NCI-H82 treated with DMSO at 0.1 percent for 48 hours (cell line): ENCODE measurements at regions not wholly inside any gene's neighbourhood (a gene's known extent, or its start where the extent isn't known, plus 50 kb on each side); places are given as distances from the start of the nearest gene placed in this dataset.
"Not testable (repeated sequence)": the region's sequence is repeated elsewhere in the genome, so short reads cannot be mapped to it uniquely, and the experiment has no call there.

Source experiments
- DNase-seq: peaks from one replicate; lab custom pipeline; 2025; ENCODE audit not compliant: unreplicated experiment; lab: John Stamatoyannopoulos, UW

DNA sequence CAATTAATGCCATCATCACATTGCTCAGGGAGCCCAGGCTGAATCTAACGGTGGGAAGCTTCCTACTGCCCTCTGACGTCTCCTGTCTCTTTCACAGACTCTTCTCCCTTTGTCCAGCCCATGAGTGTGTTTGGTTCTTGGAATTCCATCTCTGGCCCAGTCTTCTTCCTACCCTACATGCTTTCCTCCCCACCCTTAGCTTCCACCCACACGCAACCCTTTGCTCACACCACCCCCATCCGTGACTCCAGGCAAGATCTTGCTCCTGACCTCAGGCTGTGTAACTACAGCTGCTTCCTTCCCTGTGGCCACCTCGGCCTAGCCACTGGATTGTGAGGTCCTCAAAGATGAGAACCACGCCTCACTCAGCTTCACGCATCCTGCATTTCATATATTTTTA lies 72.3 kb upstream of the THBS1 start:
- no peak for DNase-seq

DNA sequence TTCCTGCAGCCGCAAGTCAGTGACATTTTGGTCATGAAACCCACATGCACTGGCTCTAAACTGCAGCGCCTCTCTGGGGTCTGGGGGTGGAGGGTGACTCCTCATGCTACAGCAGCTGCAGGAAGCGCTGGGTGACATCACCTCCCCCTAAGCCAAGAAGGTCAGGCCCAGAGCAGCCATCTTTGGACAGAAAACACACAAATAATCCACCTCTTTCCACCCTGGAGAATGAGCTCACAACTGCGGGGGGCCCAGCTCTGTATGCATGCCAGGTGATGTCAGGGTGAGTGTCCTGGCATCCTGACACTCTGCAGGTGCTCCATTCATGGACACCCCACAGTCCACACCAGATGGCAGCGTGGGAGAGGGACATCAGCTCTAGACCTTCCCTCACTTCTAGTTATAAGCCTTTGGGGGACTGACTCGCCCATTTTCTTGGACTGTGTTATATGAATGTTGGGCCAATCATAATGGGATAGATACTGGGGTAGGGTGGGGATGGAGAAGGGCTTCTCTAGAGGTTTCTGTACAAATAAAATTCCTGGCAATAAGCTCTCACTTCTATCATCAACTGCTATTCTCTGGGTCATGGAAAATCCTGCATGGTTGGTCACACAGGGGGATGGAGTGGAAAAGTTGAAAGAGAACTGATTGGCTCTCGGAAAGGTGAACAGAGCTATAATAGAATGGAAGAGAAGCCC lies 70.7 kb upstream of the THBS1 start:
- no peak for DNase-seq

DNA sequence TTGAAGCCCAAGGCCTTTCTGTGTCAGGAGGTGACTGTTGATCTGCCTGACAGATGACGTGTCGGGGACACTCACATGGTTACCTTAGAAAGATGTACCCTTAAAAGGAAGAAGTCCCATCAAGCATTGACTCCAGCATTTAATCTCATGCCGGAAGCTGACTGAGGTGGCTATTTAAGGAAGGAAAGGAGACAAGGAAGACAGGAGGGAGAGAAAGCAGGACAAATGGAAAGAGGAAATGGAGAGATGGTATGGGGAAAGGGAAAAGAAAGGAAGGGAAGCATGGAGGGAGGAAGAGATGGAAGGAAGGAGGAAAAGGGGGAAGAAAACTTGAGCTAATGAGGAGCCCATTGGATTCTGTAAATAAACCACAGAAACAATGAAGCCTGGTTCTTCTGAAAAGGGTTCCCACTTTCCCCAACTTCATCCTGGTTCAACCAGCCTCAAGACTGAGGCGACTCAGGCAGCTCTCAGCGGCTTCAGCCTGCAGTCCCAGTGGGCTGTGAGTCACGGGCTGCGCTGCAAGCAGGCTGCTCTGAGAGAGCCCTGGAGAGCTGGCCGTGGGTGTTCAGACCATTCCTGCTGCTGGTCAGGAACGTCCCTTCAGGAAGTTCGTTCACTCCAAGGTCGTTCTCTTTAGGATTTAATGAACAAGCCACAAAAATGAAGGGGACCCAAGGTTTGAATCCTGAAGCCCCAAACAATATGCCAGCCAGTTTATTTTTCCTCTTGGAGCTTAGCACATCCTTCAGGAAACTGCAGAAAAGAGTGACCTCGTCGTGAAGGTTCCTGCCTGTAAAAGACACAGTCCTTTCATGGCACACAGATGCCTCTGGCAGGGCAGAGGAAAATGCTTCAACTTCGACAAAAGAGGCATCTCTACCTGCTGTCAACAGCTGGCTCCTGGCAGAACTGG lies 69.6 kb upstream of the THBS1 start:
- DNase-seq, result no peak

DNA sequence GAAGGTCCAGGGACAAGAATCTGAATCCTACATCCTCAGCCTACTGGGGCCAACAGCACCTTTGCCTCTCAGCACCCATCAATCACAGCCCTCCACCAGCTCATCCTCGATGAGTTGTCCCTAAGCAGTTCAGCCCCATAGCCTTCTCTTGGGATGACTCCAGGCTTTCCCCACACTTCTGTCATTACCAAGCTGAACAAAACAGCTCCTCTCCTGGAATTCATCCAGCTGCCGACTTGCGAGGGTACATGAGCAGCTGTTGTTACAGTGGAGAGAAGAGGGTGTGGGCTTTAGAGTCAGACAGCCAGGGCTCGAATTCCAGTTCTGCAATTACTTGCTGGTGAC lies 69.0 kb upstream of the THBS1 start:
- DNase-seq, result no peak

DNA sequence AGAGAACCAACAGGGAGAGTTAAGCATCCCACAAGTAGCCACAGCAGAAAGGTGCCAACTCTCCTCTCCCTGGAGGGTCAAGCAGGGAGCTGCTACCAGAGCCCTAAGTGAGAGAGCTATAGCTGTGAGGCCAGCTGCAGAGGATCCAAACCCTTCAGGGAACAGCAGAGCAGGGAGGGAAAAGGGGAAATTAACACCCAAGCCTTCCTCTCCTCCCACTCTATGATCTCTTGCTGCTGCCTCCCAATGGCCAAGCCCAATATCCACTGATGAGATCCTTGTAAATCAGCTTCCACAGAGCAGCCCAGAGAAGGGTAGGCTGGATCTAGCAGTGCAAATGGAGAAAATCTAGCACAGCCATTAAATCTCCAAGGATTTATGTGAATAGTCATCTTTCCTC lies 68.2 kb upstream of the THBS1 start:
- DNase-seq, result no peak

DNA sequence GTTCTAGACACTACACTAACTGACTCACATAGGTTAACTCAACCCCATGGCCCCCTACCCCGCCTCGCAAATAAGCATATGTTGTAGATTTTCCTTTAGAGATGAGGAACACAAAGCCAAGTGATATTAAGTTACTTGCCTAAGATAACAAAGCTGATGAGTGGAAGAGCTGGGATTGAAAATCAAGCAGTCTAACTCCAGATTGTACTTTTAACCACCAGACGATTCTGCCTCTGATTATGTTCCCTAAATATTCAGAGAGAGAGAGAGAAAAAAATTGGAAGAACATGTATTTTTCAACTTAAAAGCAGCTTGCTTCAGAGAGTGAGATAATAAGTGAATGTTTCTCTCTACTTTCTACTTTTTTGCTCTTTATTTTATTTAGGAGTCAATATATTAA lies 66.9 kb upstream of the THBS1 start:
- no peak for DNase-seq

DNA sequence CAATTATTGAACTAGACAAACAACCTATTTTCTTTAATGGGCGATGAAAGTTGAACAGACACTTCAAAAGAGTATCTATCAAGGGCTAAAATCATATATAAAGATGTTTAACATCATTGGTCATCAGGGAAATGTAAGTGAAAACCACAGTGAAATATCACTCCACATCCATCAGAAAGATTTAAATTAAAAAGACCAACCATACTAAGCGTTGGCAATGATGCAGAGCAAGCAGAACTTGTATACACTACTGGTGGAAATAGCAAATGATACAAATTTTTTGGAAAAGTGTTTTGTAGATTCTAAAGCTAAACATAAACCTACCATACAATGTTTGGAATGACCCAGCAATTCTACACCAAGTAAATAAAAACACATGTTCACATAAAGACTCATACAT lies 65.9 kb upstream of the THBS1 start:
- no peak for DNase-seq

DNA sequence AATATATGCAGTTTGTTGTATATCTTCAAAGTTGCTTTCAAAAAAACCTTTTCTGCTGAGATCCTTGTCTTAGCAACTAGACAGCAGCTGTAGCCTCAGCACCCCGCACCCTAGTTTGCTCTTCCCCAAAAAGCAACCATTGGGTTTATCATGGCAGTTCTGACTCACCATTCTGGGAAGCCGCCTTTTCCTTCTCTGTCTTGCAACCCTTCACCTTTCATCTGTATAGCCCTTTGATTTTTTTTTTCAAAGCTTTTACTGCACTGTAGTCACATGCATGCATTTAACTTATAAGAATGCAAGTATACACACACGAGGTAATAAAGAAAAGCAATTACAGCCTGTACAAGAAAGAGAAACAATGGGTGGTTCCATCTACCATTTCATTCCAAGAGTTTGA lies 65.1 kb upstream of the THBS1 start:
- DNase-seq, result no peak

DNA sequence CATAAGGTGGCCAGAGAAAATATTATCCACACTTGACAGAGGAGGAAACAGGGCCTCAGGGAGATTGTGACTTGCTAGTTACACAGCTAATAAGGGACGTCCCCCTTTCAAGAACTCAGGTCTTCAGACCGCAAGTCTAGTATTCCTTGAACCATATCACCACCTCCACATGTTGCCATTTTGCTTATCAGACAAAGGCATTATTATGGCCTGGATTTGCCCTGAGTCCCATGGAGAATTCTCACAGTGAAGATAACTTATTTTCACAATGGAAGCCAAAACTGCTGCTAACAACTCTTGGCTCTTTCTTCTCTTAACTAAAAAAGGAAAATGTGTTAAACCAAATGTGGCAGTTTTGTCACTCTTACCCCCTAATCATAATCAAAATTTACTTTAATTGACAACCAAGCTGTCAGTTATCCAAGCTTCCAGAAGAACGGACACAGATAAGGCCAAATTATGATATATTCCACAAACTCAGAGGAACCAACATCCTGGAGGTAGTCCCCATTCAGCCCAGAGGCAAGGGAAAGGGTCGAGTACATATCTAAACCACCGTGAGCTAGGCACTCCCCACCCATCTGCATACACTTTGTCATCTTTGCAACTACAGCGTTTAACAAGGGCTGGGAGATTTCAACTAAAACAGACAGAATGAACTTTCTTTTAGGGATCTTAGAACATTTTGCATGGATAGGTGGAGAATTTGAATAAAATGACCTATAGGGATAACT lies 63.6 kb upstream of the THBS1 start:
- no peak for DNase-seq

DNA sequence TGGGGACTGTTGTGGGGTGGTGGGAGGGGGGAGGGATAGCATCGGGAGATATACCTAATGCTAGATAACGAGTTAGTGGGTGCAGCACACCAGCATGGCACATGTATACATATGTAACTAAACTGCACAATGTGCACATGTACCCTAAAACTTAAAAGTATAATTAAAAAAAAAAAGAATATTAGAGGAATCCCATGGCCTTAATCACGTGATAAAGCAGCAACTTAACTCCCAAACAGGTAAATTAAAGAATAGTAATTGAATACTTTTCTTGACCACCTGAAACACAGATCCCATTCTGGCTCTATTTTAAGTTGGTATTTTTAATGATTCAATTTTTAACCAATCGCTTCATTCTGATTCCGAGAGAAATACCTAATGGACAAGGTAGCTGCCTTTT lies 56.9 kb upstream of the THBS1 start:
- not testable (repeated sequence) for DNase-seq

DNA sequence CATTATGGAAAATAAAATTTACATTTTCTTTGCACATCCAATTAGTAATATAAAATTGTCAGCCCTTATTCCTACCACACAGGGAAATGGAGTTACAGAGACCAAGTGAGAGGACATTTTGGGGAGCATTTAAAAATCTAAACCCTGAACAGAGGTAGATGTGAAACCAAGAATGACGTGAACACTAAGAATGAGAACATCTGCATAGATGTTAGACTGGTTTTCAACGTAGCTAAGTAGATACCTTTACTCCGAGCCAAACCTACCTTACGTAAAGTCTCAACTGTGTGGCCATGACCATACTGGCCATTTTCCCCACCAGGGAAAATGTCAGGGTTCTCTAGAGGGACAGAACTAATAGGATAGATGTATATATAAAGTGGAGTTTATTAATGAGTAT lies 51.4 kb upstream of the THBS1 start:
- no peak for DNase-seq

DNA sequence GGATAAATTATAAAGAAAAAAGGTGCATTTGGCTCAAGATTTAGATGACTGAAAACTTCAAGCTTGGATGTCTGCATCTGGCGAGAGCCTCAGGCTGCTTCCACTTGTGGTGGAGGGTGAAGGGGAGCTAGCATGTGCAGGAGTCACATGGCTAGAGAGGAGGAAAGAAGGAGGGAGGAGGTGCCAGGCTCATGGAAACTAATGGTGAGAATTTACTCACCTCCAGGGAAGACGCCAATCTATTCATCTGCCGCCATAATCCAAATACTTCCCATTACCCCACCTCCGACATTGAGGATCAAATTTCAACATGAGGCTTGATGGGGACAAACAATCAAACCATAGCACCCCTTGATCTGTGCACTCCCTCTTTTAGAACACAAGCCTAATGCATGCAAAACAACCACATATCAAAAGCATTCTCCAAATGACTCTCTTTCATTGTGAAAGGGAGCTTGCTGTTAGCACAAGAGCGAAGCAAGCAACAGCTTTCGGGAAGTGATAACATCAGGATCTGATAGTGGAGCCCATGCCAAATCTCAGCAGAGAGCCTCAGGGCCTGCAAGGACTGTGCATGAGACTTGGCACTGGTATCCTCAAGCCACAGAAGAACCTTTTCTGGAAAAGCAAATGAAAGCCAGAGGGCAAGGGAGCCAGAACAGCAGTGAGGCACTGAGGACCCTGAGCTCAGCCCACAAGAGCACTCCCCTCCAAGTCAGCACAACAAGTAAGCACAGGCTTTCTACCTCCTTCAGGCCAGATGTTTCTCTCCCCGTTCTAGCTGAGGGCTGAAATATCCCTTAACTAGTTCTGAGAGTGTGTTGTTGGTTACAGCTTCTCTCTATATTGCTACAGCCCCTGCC lies 50.2 kb upstream of the THBS1 start:
- no peak for DNase-seq
